K562 (cell line): ENCODE measurements at regions not wholly inside any gene's neighbourhood (a gene's known extent, or its start where the extent isn't known, plus 50 kb on each side); places are given as distances from the start of the nearest gene placed in this dataset.

ENCODE experiments used
- ATF1 ChIP-seq, 2 experiments: fragments of 450-650 bp in 1 of 2; IDR thresholded peaks; 2 replicates each; pipeline ENCODE4 v1.6.1; 2016; ENCODE audit warnings: missing compliant biosample characterization in 1 of 2, missing genetic modification characterization in 1 of 2
- EGR1 ChIP-seq: fragments of 450-650 bp; conservative IDR thresholded peaks from 2 replicates; pipeline ENCODE4 v1.6.1; 2017; ENCODE audit warnings: mild to moderate bottlenecking
- NFE2 ChIP-seq: IDR thresholded peaks from 2 replicates; pipeline ENCODE4 v1.6.1; 2014; ENCODE audit warnings: antibody characterized with exemption, low read depth
- ZNF140 ChIP-seq: fragments of 250-450 bp; sonication (Bioruptor Pico); IDR thresholded peaks from 2 replicates; pipeline ENCODE4 v1.8.0; 2021; ENCODE audit warnings: moderate library complexity, mild to moderate bottlenecking, inconsistent platforms
- TF ChIP-seq, protein P1 (sequence below): sonication (generic); formaldehyde crosslinking; IDR thresholded peaks from 2 replicates; pipeline ENCODE4 v1.8.0; 2022; ENCODE audit warnings: missing genetic modification reagents, mild to moderate bottlenecking, borderline replicate concordance
- TF ChIP-seq, protein P2 (sequence below), 3 experiments: IDR thresholded peaks in 2 of 3; conservative IDR thresholded peaks in 1 of 3; 2 replicates each; pipeline ENCODE4 v1.5.1; 2011 to 2012; ENCODE audit warnings: low read length in 3 of 3, mild to moderate bottlenecking in 3 of 3, control low read depth in 2 of 3, improper control_type of control experiment in 1 of 3, inconsistent platforms in 1 of 3, low read depth in 1 of 3, mixed read lengths in 1 of 3, moderate library complexity in 1 of 3; ENCODE audit not compliant: insufficient read depth in 2 of 3
- TF ChIP-seq, protein P3 (sequence below): sonication (generic); formaldehyde crosslinking; IDR thresholded peaks from 2 replicates; pipeline ENCODE4 v1.8.1; 2022; ENCODE audit warnings: missing genetic modification reagents
- TF ChIP-seq, protein P4 (sequence below): fragments of 450-650 bp; IDR thresholded peaks from 2 replicates; pipeline ENCODE4 v1.7.1; 2018; ENCODE audit warnings: mild to moderate bottlenecking, low read depth; ENCODE audit not compliant: partially characterized antibody

DNA sequence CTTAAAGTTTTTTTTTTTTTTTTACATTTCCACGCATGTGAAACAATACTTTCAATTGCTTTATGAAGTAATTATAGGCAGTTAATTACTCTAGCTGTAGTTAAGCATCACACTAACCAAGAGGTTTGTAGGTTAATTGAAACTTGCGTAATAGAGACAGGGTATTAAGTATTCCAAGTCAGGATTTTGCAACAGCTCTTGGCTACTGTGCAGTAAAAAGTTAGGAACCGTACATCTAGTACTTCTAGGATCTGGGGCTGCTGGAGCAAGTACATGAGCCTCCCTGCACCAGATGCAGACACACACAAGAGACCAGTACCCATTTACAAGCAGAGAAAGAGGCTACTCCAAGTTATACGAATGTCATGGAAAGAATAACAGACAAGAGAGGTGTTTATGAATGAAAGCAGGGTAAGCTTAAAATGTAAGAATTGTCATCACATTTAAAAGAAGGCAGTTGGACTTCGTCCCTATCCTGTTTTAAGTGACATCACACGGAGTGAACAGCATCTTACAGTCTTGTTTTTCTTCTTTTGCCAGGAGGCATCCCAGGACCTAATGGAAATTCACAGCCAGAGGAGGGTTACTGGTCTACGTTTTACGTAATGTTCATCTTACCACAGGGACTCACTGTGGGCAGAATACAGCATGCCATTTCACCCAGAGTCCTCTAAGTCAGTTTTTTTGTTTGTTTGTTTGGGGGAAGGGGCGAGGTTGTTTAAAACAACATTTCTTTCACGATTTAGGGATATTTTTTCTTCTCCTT lies 379.6 kb upstream of the PSMD7 start:
- TF ChIP-seq, protein P1, sequence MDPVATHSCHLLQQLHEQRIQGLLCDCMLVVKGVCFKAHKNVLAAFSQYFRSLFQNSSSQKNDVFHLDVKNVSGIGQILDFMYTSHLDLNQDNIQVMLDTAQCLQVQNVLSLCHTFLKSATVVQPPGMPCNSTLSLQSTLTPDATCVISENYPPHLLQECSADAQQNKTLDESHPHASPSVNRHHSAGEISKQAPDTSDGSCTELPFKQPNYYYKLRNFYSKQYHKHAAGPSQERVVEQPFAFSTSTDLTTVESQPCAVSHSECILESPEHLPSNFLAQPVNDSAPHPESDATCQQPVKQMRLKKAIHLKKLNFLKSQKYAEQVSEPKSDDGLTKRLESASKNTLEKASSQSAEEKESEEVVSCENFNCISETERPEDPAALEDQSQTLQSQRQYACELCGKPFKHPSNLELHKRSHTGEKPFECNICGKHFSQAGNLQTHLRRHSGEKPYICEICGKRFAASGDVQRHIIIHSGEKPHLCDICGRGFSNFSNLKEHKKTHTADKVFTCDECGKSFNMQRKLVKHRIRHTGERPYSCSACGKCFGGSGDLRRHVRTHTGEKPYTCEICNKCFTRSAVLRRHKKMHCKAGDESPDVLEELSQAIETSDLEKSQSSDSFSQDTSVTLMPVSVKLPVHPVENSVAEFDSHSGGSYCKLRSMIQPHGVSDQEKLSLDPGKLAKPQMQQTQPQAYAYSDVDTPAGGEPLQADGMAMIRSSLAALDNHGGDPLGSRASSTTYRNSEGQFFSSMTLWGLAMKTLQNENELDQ (CRISPR knock-in tag), result no peak
- TF ChIP-seq, protein P2, sequence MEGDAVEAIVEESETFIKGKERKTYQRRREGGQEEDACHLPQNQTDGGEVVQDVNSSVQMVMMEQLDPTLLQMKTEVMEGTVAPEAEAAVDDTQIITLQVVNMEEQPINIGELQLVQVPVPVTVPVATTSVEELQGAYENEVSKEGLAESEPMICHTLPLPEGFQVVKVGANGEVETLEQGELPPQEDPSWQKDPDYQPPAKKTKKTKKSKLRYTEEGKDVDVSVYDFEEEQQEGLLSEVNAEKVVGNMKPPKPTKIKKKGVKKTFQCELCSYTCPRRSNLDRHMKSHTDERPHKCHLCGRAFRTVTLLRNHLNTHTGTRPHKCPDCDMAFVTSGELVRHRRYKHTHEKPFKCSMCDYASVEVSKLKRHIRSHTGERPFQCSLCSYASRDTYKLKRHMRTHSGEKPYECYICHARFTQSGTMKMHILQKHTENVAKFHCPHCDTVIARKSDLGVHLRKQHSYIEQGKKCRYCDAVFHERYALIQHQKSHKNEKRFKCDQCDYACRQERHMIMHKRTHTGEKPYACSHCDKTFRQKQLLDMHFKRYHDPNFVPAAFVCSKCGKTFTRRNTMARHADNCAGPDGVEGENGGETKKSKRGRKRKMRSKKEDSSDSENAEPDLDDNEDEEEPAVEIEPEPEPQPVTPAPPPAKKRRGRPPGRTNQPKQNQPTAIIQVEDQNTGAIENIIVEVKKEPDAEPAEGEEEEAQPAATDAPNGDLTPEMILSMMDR (IDR thresholded peaks at IDR 0.05 in 2 of 3, conservative IDR thresholded peaks at IDR 0.05 in 1 of 3; ENCODE audit: insufficient read depth in 2 of 3, low read depth in 1 of 3, low read length in 3 of 3), result no peak
- TF ChIP-seq ZNF140 (no peak), NFE2 (no peak), EGR1 (no peak), ATF1 (CRISPR knock-in tag; IDR thresholded peaks at IDR 0.05) (no peak), ATF1 (tag; IDR thresholded peaks at IDR 0.05) (no peak)
- TF ChIP-seq, protein P3, sequence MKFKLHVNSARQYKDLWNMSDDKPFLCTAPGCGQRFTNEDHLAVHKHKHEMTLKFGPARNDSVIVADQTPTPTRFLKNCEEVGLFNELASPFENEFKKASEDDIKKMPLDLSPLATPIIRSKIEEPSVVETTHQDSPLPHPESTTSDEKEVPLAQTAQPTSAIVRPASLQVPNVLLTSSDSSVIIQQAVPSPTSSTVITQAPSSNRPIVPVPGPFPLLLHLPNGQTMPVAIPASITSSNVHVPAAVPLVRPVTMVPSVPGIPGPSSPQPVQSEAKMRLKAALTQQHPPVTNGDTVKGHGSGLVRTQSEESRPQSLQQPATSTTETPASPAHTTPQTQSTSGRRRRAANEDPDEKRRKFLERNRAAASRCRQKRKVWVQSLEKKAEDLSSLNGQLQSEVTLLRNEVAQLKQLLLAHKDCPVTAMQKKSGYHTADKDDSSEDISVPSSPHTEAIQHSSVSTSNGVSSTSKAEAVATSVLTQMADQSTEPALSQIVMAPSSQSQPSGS (CRISPR knock-in tag), result no peak
- TF ChIP-seq, protein P4, sequence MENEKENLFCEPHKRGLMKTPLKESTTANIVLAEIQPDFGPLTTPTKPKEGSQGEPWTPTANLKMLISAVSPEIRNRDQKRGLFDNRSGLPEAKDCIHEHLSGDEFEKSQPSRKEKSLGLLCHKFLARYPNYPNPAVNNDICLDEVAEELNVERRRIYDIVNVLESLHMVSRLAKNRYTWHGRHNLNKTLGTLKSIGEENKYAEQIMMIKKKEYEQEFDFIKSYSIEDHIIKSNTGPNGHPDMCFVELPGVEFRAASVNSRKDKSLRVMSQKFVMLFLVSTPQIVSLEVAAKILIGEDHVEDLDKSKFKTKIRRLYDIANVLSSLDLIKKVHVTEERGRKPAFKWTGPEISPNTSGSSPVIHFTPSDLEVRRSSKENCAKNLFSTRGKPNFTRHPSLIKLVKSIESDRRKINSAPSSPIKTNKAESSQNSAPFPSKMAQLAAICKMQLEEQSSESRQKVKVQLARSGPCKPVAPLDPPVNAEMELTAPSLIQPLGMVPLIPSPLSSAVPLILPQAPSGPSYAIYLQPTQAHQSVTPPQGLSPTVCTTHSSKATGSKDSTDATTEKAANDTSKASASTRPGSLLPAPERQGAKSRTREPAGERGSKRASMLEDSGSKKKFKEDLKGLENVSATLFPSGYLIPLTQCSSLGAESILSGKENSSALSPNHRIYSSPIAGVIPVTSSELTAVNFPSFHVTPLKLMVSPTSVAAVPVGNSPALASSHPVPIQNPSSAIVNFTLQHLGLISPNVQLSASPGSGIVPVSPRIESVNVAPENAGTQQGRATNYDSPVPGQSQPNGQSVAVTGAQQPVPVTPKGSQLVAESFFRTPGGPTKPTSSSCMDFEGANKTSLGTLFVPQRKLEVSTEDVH, result no peak
